ENCODE measurements at regions not wholly inside any gene's neighbourhood (a gene's known extent, or its start where the extent isn't known, plus 50 kb on each side); places are given as distances from the start of the nearest gene placed in this dataset.

GRCh38 chr1:188763541-188763940, 1714.1 kb downstream of the BRINP3 start:
- H3K9ac ChIP-seq (ENCODE audit: low read length): no peak overlapping the region
- no peaks in the 10 kb centered on the region for H3F3A ChIP-seq (ENCODE audit: insufficient read depth, low read length, poor library complexity, severe bottlenecking)
- no peak overlapping the region for H3K4me2 ChIP-seq (ENCODE audit: low read length)
- H3K79me2 ChIP-seq (replicated peaks; ENCODE audit: insufficient read depth, low read length): no peaks in the 10 kb centered on the region
- H3K9me3 ChIP-seq (ENCODE audit: low read length): no peaks in the 10 kb centered on the region
- no peak overlapping the region for H3K4me3 ChIP-seq (ENCODE audit: low read length)
- no peaks in the 10 kb centered on the region for H3K27me3 ChIP-seq (ENCODE audit: insufficient read depth, low read depth, low read length)
- H3K9me2 ChIP-seq (ENCODE audit: insufficient read depth, low read length): no peaks in the 10 kb centered on the region
- H3K36me3 ChIP-seq (ENCODE audit: insufficient read depth, low read length): no peaks in the 10 kb centered on the region
- H3K27ac ChIP-seq (ENCODE audit: low read length): no peak overlapping the region
- no peak for TF ChIP-seq MXI1 (conservative IDR thresholded peaks at IDR 0.05; ENCODE audit: poor library complexity, severe bottlenecking)
- TF ChIP-seq POLR2AphosphoS5 (IDR thresholded peaks at IDR 0.05): no peak
- no peak for TF ChIP-seq CTCF (IDR thresholded peaks at IDR 0.05; ENCODE audit: poor library complexity, severe bottlenecking)
- no peak for TF ChIP-seq REST (IDR thresholded peaks at IDR 0.05; ENCODE audit: borderline replicate concordance)
- no peak overlapping the region for H2AFZ ChIP-seq (ENCODE audit: low read depth, low read length)
- H4K20me1 ChIP-seq (ENCODE audit: insufficient read depth): no peaks in the 10 kb centered on the region

- Histone ChIP-seq H3K27me3 (ENCODE audit: insufficient read depth, low read depth, low read length) (no peaks in the 10 kb centered on the region), H3K4me3 (ENCODE audit: low read length) (no peak overlapping the region), H3F3A (ENCODE audit: insufficient read depth, low read length, poor library complexity, severe bottlenecking) (no peaks in the 10 kb centered on the region), H3K9me3 (ENCODE audit: low read length) (no peaks in the 10 kb centered on the region), H3K79me2 (replicated peaks; ENCODE audit: insufficient read depth, low read length) (no peaks in the 10 kb centered on the region), H4K20me1 (ENCODE audit: insufficient read depth) (no peaks in the 10 kb centered on the region), H3K9ac (ENCODE audit: low read length) (no peak overlapping the region), H3K4me2 (ENCODE audit: low read length) (no peak overlapping the region), H3K9me2 (ENCODE audit: insufficient read depth, low read length) (no peaks in the 10 kb centered on the region), H3K36me3 (ENCODE audit: insufficient read depth, low read length) (no peaks in the 10 kb centered on the region), H3K27ac (ENCODE audit: low read length) (no peak overlapping the region), H2AFZ (ENCODE audit: low read depth, low read length) (no peak overlapping the region)
- TF ChIP-seq MXI1 (conservative IDR thresholded peaks at IDR 0.05; ENCODE audit: poor library complexity, severe bottlenecking) (no peak), SMC3 (conservative IDR thresholded peaks at IDR 0.05; ENCODE audit: poor library complexity) (no peak), EP300 (conservative IDR thresholded peaks at IDR 0.05; ENCODE audit: poor library complexity, severe bottlenecking) (no peak), RAD21 (conservative IDR thresholded peaks at IDR 0.05) (no peak), POLR2AphosphoS5 (IDR thresholded peaks at IDR 0.05) (no peak), CTCF (IDR thresholded peaks at IDR 0.05; ENCODE audit: poor library complexity, severe bottlenecking) (no peak), REST (IDR thresholded peaks at IDR 0.05; ENCODE audit: borderline replicate concordance) (no peak), TAF1 (IDR thresholded peaks at IDR 0.05; ENCODE audit: low read depth) (no peak), EZH2 (IDR thresholded peaks at IDR 0.05; ENCODE audit: borderline replicate concordance, insufficient read depth, low read length, poor library complexity, severe bottlenecking) (no peak)
These were observed 1708.5 kb downstream of the BRINP3 start for GRCh38 chr1:188769181-188769580.
